Stomach (tissue), 8 donors: ENCODE measurements at regions not wholly inside any gene's neighbourhood (a gene's known extent, or its start where the extent isn't known, plus 50 kb on each side); places are given as distances from the start of the nearest gene placed in this dataset.

ENCODE experiments used
- DNase-seq, 2 donors: peaks; one replicate each; pipeline versions ENCODE4 v3.0.0 to v3.0.0-alpha.2; 2013 to 2019
- H3K27ac ChIP-seq, 5 donors: fragments of 200-600 bp in 4 of 5; sonication (generic) in 4 of 5; one replicate each; pipeline ENCODE4 v1.5.1; 2013 to 2019; ENCODE audit warnings: mild to moderate bottlenecking in 1 of 5, moderate library complexity in 1 of 5
- H3K27me3 ChIP-seq, 3 donors: fragments of 200-600 bp; sonication (generic); one replicate each; pipeline ENCODE4 v1.5.1; 2017 to 2019; ENCODE audit warnings: mixed run types in 1 of 3
- H3K36me3 ChIP-seq, 4 donors: fragments of 200-600 bp; sonication (generic); 1 replicate in 3 of 4; 2 replicates in 1 of 4; pipeline ENCODE4 v1.5.1; 2016 to 2019
- H3K4me1 ChIP-seq, 4 donors: fragments of 200-600 bp; sonication (generic); one replicate each; pipeline ENCODE4 v1.5.1; 2016 to 2019
- H3K4me3 ChIP-seq, 4 donors: fragments of 200-600 bp; sonication (generic) in 3 of 4; one replicate each; pipeline ENCODE4 v1.5.1; 2016 to 2019; ENCODE audit warnings: mild to moderate bottlenecking in 1 of 4
- H3K9me3 ChIP-seq, 4 donors: fragments of 200-600 bp; sonication (generic); one replicate each; pipeline ENCODE4 v1.5.1; 2016 to 2019
- EP300 ChIP-seq: sonication (generic); formaldehyde crosslinking; IDR thresholded peaks from one replicate; pipeline ENCODE4 v1.6.1; 2017; ENCODE audit warnings: antibody characterized with exemption
- POLR2A ChIP-seq, 4 donors: fragments of 450-650 bp; IDR thresholded peaks; one replicate each; pipeline ENCODE4 v1.6.1; 2016; ENCODE audit warnings: antibody characterized with exemption in 4 of 4, control low read depth in 2 of 4, mild to moderate bottlenecking in 1 of 4, moderate library complexity in 1 of 4
- POLR2AphosphoS5 ChIP-seq, 3 donors: sonication (generic); formaldehyde crosslinking; IDR thresholded peaks; one replicate each; pipeline ENCODE4 v1.6.1; 2016; ENCODE audit warnings: antibody characterized with exemption in 3 of 3
- WGBS, 5 donors: extraction: QIAGEN DNeasy Blood & Tissue Kit in 3 of 5; methylation state at CpG; one replicate each; pipeline versions ENCODE4 v1.1.5 to v1.1.7; 2013 to 2018; 5-methylcytosine and 5-hydroxymethylcytosine counted together
- intact Hi-C: fragments of 100-400 bp; cut with DNase I; formaldehyde crosslinking; loops from one replicate; pipeline ENCODE4 v1.15.1; 2023; ENCODE audit warnings: low total_unique reads
- TF ChIP-seq, protein P1 (sequence below), 7 experiments: fragments of 450-650 bp in 4 of 7; fragments of 200-600 bp in 3 of 7; sonication (generic) in 3 of 7; IDR thresholded peaks; one replicate each; pipeline ENCODE4 v1.5.1; 2016 to 2019; ENCODE audit warnings: antibody characterized with exemption in 7 of 7, control low read depth in 2 of 7, mild to moderate bottlenecking in 1 of 7
- donor health status: healthy with polysubstance abuse.
- donor health status: Bipolar disorder and iron deficiency.
- donor health status: healthy.

DNA sequence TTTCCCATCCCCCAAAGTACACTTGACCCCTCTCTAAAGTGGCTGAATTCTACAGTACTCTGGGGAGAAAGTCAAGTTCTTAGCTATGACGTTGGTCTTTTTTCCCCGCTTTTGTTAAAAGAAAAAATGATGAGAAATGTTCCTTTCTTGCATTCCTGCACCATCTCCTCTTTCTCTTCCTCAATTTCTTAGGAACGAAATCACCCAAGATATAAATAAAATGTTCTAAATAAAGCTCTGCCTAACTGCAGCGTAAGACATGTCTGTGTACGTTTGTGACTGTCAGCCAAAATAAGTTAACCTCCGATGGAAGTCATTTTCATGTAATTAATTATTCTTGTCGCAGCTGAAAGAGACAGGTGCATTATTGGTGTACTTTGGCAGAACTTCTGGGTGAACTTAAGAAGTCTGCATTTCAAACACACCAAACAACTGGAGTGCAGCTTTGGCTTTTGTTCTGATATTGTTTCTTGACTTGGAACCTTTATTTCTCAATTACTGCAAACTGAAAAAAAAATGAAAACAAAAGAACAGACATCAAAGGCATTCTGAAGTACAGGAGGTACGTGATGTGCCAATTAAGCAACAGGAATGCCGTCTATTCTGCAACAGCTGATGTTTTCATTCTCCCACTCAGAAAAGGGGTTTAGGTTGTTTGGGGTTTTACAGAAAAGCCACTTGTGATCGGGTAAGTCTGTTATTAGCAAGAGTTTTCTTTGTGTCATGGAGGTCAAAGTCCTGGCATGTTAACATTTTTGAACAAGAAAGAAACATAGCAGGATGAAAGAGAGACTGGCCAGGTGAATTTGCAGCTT lies 82.4 kb upstream of the SDK1 start:
- Histone ChIP-seq H3K4me3 (no peak overlapping the region), H3K27ac (no peak overlapping the region), H3K4me1 (peaks cover 0 to 28% (median 9%) of the 10 kb centered on the region in 4 donors), H3K27me3 (no peaks in the 10 kb centered on the region), H3K36me3 (no peaks in the 10 kb centered on the region), H3K9me3 (no peaks in the 10 kb centered on the region)
- 7 to 17% (median 11%) methylated on average over 10 of the region's 10 CpGs for WGBS, 5 donors
- peak in 1 of 2 donors; percentile 31 for DNase-seq
- TF ChIP-seq POLR2AphosphoS5 (IDR thresholded peaks at IDR 0.05) (no peak), POLR2A (IDR thresholded peaks at IDR 0.05) (no peak), EP300 (no peak)
- TF ChIP-seq, protein P1, sequence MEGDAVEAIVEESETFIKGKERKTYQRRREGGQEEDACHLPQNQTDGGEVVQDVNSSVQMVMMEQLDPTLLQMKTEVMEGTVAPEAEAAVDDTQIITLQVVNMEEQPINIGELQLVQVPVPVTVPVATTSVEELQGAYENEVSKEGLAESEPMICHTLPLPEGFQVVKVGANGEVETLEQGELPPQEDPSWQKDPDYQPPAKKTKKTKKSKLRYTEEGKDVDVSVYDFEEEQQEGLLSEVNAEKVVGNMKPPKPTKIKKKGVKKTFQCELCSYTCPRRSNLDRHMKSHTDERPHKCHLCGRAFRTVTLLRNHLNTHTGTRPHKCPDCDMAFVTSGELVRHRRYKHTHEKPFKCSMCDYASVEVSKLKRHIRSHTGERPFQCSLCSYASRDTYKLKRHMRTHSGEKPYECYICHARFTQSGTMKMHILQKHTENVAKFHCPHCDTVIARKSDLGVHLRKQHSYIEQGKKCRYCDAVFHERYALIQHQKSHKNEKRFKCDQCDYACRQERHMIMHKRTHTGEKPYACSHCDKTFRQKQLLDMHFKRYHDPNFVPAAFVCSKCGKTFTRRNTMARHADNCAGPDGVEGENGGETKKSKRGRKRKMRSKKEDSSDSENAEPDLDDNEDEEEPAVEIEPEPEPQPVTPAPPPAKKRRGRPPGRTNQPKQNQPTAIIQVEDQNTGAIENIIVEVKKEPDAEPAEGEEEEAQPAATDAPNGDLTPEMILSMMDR (IDR thresholded peaks at IDR 0.05), result no peak
- intact Hi-C loops, result no loop called here

DNA sequence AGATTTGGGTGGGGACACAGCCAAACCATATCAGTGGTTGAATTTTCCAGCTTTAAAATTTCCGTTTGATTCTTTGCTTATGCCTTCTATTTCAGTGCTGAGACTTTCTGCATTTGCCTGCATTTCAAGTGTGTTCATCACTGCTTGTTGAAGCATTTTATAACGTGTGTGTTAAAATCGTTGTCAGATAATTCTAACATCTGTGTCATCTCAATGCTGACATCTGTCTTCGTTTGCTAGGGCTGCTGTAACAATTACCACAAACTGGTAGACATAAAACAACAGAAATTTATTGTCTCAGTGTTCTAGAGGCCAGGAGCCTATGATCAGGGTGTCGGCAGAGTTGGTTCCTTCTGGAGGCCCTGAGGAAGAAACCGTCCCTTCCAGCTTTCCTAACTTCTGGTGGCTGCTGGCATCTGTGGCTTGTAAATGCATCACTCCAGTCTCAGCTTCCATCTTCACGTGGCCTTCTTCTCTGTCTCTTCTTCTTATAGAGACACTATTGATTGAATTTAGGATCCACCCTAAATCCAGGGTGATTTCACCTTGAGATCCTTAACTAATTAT lies 71.1 kb upstream of the SDK1 start:
- no peak overlapping the region for H3K27ac ChIP-seq
- 74 to 81% (median 78%) methylated on average over 7 of the region's 7 CpGs for WGBS, 5 donors
- H3K4me3 ChIP-seq, result no peak overlapping the region
- no peaks in the 10 kb centered on the region for H3K27me3 ChIP-seq
- intact Hi-C loops, result no loop called here
- TF ChIP-seq POLR2AphosphoS5 (IDR thresholded peaks at IDR 0.05) (no peak), POLR2A (IDR thresholded peaks at IDR 0.05) (no peak), EP300 (no peak)
- TF ChIP-seq, protein P1 (IDR thresholded peaks at IDR 0.05), result no peak
- peaks cover 0 to 6% (median under 1%) of the 10 kb centered on the region in 4 donors for H3K9me3 ChIP-seq
- no peaks in the 10 kb centered on the region for H3K4me1 ChIP-seq
- no peaks in the 10 kb centered on the region for H3K36me3 ChIP-seq
- no peak for DNase-seq

DNA sequence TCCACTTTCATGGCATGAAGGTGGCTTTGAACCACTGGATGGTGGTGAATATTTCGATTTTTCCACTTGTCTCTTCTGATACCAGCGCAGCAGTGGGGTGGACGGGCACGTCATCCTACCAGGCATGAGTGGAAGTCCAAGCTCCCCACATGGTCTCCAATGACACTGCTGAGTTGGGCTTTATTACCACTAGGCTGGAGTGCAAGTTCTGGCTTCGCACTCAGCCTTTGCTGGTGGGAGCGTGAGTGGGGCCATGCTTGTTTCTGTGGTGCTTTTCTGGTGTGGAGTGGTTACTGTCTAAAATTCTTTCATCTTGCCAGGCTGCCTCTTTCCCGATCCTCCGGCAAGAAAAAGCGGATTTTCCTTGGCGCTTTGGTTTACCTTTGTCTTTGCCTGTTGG lies 70.1 kb upstream of the SDK1 start:
- H3K27me3 ChIP-seq, result no peaks in the 10 kb centered on the region
- no peaks in the 10 kb centered on the region for H3K4me1 ChIP-seq
- no peak overlapping the region for H3K27ac ChIP-seq
- no peak overlapping the region for H3K4me3 ChIP-seq
- TF ChIP-seq POLR2A (IDR thresholded peaks at IDR 0.05) (no peak), POLR2AphosphoS5 (IDR thresholded peaks at IDR 0.05) (no peak), EP300 (no peak)
- TF ChIP-seq, protein P1 (IDR thresholded peaks at IDR 0.05), result no peak
- no peaks in the 10 kb centered on the region for H3K36me3 ChIP-seq
- peaks cover 0 to 10% (median 2%) of the 10 kb centered on the region in 4 donors for H3K9me3 ChIP-seq
- 90 to 95% (median 91%) methylated on average over 10 of the region's 10 CpGs for WGBS, 5 donors
- no peak for DNase-seq
- intact Hi-C loops, result no loop called here

GRCh38 chr7:3232228-3232627 lies 68.8 kb upstream of the SDK1 start:
- 69 to 100% (median 95%) methylated on average over 2 of the region's 2 CpGs for WGBS, 5 donors
- no peak overlapping the region for H3K4me3 ChIP-seq
- TF ChIP-seq POLR2AphosphoS5 (IDR thresholded peaks at IDR 0.05), result no peak
- TF ChIP-seq, protein P1 (IDR thresholded peaks at IDR 0.05), result no peak
- TF ChIP-seq EP300, result no peak
- TF ChIP-seq POLR2A (IDR thresholded peaks at IDR 0.05), result no peak
- H3K36me3 ChIP-seq, result no peaks in the 10 kb centered on the region
- intact Hi-C loops, result no loop called here
- H3K27ac ChIP-seq, result no peak overlapping the region
- peaks cover 3 to 19% (median 13%) of the 10 kb centered on the region in 4 donors for H3K9me3 ChIP-seq
- no peak for DNase-seq
- H3K4me1 ChIP-seq, result no peaks in the 10 kb centered on the region
- H3K27me3 ChIP-seq, result no peaks in the 10 kb centered on the region
